ENCODE measurements at regions not wholly inside any gene's neighbourhood (a gene's known extent, or its start where the extent isn't known, plus 50 kb on each side); places are given as distances from the start of the nearest gene placed in this dataset.

DNA sequence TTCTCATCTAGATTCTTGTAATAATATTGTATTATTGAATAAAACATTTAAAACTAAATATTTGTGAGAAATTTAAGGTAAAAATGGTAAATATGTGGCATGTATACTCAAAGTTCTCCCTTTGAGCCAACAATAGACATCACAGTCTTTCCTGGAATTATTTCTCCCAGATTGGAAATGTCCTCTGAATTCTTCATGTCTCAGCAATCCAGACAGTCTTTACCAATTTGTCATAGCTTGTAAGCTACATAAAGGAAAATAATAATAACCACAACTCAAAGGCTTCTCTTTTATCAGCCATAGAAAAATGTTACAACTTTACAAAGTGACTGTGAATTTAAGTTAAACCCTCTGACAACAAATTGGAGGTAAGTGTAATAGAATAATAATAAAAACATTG lies 784.9 kb downstream of the EPHA4 start:
- no peak overlapping the region for H3K18ac ChIP-seq (ENCODE audit: insufficient read length, low read depth, low read length)
- no peak overlapping the region for H4K8ac ChIP-seq (replicated peaks; ENCODE audit: insufficient read length, low read depth, low read length)
- no peak overlapping the region for H4K5ac ChIP-seq (ENCODE audit: insufficient read length, low read depth, low read length)
- no peak overlapping the region for H3K14ac ChIP-seq (ENCODE audit: insufficient read depth, low read length)
- H4K91ac ChIP-seq (ENCODE audit: insufficient read length, low read depth, low read length) = no peak overlapping the region
- no peak overlapping the region for H2BK120ac ChIP-seq (ENCODE audit: low read depth, low read length, poor library complexity, severe bottlenecking)
- no peak overlapping the region for H2BK20ac ChIP-seq (ENCODE audit: low read depth, low read length, poor library complexity, severe bottlenecking)
- H3K9me3 ChIP-seq (ENCODE audit: control insufficient read depth, low read depth, low read length) = no peaks in the 10 kb centered on the region
- H2BK12ac ChIP-seq (ENCODE audit: insufficient read length, low read depth, low read length) = no peak overlapping the region
- no peak overlapping the region for H2BK5ac ChIP-seq (ENCODE audit: insufficient read length, low read length)
- no peak for DNase-seq
- no peak overlapping the region for H3K23ac ChIP-seq (ENCODE audit: insufficient read length, low read depth, low read length)
- H3K56ac ChIP-seq (ENCODE audit: insufficient read length, low read depth, low read length) = no peak overlapping the region
- H3K9me3 Mint-ChIP-seq = peaks cover 2% of the 10 kb centered on the region in 2 experiments
- no peak overlapping the region for H2AK5ac ChIP-seq (ENCODE audit: insufficient read length, low read length)
- peaks cover 0 to 5% (median 4%) of the 10 kb centered on the region in 3 experiments; a peak in 4 of 7 replicates for H3K36me3 Mint-ChIP-seq (ENCODE audit: insufficient read depth in 1 of 3, low read depth in 3 of 3)
- H3K27ac ChIP-seq (ENCODE audit: insufficient read length, low read depth, low read length) = no peak overlapping the region
- H3K79me2 ChIP-seq (ENCODE audit: insufficient read depth, low read length) = no peaks in the 10 kb centered on the region
- no peak overlapping the region for H2AFZ ChIP-seq (ENCODE audit: low read length)
- H3K4me3 Mint-ChIP-seq = no peak overlapping the region
- H3K27me3 ChIP-seq (ENCODE audit: insufficient read depth, low read length) = no peaks in the 10 kb centered on the region
- H3K23me2 ChIP-seq (ENCODE audit: insufficient read length, low read depth, low read length, poor library complexity, severe bottlenecking) = no peaks in the 10 kb centered on the region
- H3K4ac ChIP-seq (ENCODE audit: low read depth, low read length) = no peak overlapping the region
- H3K4me1 Mint-ChIP-seq = peaks cover 2 to 10% of the 10 kb centered on the region in 2 experiments; a peak in 3 of 4 replicates
- H3K79me1 ChIP-seq (ENCODE audit: insufficient read depth, low read depth, low read length, poor library complexity, severe bottlenecking) = no peaks in the 10 kb centered on the region
- no peak overlapping the region for H3T11ph ChIP-seq (ENCODE audit: low read length)
- H2BK15ac ChIP-seq (ENCODE audit: low read depth, low read length) = no peak overlapping the region
- no peaks in the 10 kb centered on the region for H4K20me1 ChIP-seq (ENCODE audit: control insufficient read depth, insufficient read depth, insufficient read length)
- H3K27me3 Mint-ChIP-seq (ENCODE audit: low read depth) = peaks cover 21% of the 10 kb centered on the region
- H3K27ac Mint-ChIP-seq = no peak overlapping the region
- no peak overlapping the region for H3K9ac ChIP-seq (ENCODE audit: extremely low read depth, insufficient read length, low read length)
- TF ChIP-seq, protein P1, sequence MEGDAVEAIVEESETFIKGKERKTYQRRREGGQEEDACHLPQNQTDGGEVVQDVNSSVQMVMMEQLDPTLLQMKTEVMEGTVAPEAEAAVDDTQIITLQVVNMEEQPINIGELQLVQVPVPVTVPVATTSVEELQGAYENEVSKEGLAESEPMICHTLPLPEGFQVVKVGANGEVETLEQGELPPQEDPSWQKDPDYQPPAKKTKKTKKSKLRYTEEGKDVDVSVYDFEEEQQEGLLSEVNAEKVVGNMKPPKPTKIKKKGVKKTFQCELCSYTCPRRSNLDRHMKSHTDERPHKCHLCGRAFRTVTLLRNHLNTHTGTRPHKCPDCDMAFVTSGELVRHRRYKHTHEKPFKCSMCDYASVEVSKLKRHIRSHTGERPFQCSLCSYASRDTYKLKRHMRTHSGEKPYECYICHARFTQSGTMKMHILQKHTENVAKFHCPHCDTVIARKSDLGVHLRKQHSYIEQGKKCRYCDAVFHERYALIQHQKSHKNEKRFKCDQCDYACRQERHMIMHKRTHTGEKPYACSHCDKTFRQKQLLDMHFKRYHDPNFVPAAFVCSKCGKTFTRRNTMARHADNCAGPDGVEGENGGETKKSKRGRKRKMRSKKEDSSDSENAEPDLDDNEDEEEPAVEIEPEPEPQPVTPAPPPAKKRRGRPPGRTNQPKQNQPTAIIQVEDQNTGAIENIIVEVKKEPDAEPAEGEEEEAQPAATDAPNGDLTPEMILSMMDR (conservative IDR thresholded peaks at IDR 0.05) = no peak
- H3K4me1 ChIP-seq (ENCODE audit: insufficient read depth, low read length) = no peaks in the 10 kb centered on the region
- no peak overlapping the region for H3K4me2 ChIP-seq (ENCODE audit: insufficient read depth, insufficient read length, low read length)
